Natural killer cell (primary cell): ENCODE measurements at regions not wholly inside any gene's neighbourhood (a gene's known extent, or its start where the extent isn't known, plus 50 kb on each side); places are given as distances from the start of the nearest gene placed in this dataset.

Experiments
- ATAC-seq, 3 donors: fragments of 150-1000 bp in 2 of 3; fragments of 200-7000 bp in 1 of 3; cut with Tn5 transposase; 1 replicate in 1 of 3; 2 replicates in 2 of 3; pipeline ENCODE4 v1.10.0; 2021; ENCODE audit warnings: mild to moderate bottlenecking in 2 of 3, moderate library complexity in 2 of 3
- DNase-seq, 2 donors: peaks; one replicate each; pipeline versions ENCODE4 v3.0.0 to v3.0.0-alpha.2; 2013 to 2021; ENCODE audit warnings: mixed read lengths in 1 of 2
- H3K27ac ChIP-seq: one replicate; pipeline ENCODE4 v1.5.1; 2013; ENCODE audit warnings: mild to moderate bottlenecking, low read length
- H3K27me3 ChIP-seq: one replicate; pipeline ENCODE4 v1.6.1; 2013; ENCODE audit warnings: low read length; ENCODE audit not compliant: control insufficient read depth, insufficient read depth
- H3K36me3 ChIP-seq: one replicate; pipeline ENCODE4 v1.6.1; 2013; ENCODE audit warnings: low read length; ENCODE audit not compliant: control insufficient read depth, insufficient read depth
- H3K4me1 ChIP-seq: one replicate; pipeline ENCODE4 v1.6.1; 2013; ENCODE audit warnings: low read length; ENCODE audit not compliant: control insufficient read depth, insufficient read depth
- H3K4me3 ChIP-seq: one replicate; pipeline ENCODE4 v1.5.1; 2013; ENCODE audit warnings: low read length
- H3K9me3 ChIP-seq: one replicate; pipeline ENCODE4 v1.6.1; 2013; ENCODE audit warnings: low read length; ENCODE audit not compliant: control insufficient read depth, insufficient read depth
- H3K27ac Mint-ChIP-seq, 2 donors: one replicate each; pipeline ENCODE4 v1.8.0; 2022; ENCODE audit warnings: mild to moderate bottlenecking in 2 of 2, mixed read lengths in 2 of 2, moderate library complexity in 1 of 2
- H3K27me3 Mint-ChIP-seq, 2 donors: one replicate each; pipeline ENCODE4 v1.8.0; 2022; ENCODE audit warnings: low read depth in 2 of 2, mixed read lengths in 2 of 2
- H3K36me3 Mint-ChIP-seq: one replicate; pipeline ENCODE4 v1.8.0; 2022; ENCODE audit warnings: mixed read lengths
- H3K4me1 Mint-ChIP-seq, 2 donors: one replicate each; pipeline ENCODE4 v1.8.0; 2022; ENCODE audit warnings: mixed read lengths in 2 of 2
- H3K4me3 Mint-ChIP-seq: one replicate; pipeline ENCODE4 v1.8.0; 2022; ENCODE audit warnings: mild to moderate bottlenecking, moderate library complexity, mixed read lengths
- H3K9me3 Mint-ChIP-seq, 2 donors: one replicate each; pipeline ENCODE4 v1.8.0; 2022; ENCODE audit warnings: mixed read lengths in 2 of 2
- WGBS: methylation state at CpG from one replicate; pipeline ENCODE4 v1.1.7; 2013; ENCODE audit warnings: missing lambda C conversion rate; ENCODE audit not compliant: insufficient coverage; 5-methylcytosine and 5-hydroxymethylcytosine counted together
- intact Hi-C: fragments of 100-400 bp; cut with micrococcal nuclease; formaldehyde crosslinking; loops from one replicate; pipeline ENCODE4 v1.14.2; 2022
- TF ChIP-seq, protein P1 (sequence below): fragments of 200-600 bp; IDR thresholded peaks from one replicate; pipeline ENCODE4 v1.8.0; 2022; ENCODE audit warnings: antibody characterized with exemption

DNA sequence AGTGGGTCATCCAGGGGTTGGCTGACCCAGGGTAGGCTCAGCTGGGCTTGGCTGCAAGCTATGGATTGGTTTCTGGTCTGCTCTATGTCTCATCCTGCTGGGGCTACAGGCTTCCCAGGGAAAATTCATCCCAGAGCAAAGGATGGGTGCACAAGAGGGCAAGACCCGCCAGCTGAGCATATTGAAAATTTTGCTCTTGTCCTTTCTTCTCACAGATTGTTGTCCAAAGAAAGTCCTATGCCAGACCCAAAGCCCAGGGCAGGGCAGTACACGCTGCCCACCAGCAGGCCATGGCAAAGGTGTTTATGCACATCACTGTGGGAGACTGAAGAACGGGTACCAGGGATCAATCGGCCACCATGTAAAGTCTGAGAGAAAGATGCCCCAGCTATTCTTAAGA lies 95.3 kb upstream of the PARP11 start:
- H3K27me3 ChIP-seq: no peaks in the 10 kb centered on the region
- 88% methylated on average over 4 of the region's 4 CpGs for WGBS
- ATAC-seq (no peak), DNase-seq (no peak)
- H3K27ac Mint-ChIP-seq: no peak overlapping the region
- peaks cover 0 to 5% of the 10 kb centered on the region in 2 donors for H3K27me3 Mint-ChIP-seq
- no peak overlapping the region for H3K27ac ChIP-seq
- H3K4me1 Mint-ChIP-seq: peaks cover 7 to 8% of the 10 kb centered on the region in 2 donors
- no peaks in the 10 kb centered on the region for H3K9me3 ChIP-seq
- TF ChIP-seq, protein P1, sequence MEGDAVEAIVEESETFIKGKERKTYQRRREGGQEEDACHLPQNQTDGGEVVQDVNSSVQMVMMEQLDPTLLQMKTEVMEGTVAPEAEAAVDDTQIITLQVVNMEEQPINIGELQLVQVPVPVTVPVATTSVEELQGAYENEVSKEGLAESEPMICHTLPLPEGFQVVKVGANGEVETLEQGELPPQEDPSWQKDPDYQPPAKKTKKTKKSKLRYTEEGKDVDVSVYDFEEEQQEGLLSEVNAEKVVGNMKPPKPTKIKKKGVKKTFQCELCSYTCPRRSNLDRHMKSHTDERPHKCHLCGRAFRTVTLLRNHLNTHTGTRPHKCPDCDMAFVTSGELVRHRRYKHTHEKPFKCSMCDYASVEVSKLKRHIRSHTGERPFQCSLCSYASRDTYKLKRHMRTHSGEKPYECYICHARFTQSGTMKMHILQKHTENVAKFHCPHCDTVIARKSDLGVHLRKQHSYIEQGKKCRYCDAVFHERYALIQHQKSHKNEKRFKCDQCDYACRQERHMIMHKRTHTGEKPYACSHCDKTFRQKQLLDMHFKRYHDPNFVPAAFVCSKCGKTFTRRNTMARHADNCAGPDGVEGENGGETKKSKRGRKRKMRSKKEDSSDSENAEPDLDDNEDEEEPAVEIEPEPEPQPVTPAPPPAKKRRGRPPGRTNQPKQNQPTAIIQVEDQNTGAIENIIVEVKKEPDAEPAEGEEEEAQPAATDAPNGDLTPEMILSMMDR: no peak
- H3K9me3 Mint-ChIP-seq: no peaks in the 10 kb centered on the region
- H3K4me1 ChIP-seq: peaks cover 4% of the 10 kb centered on the region
- intact Hi-C loops: no loop called here
- H3K4me3 ChIP-seq: no peak overlapping the region
- no peaks in the 10 kb centered on the region for H3K36me3 Mint-ChIP-seq
- no peak overlapping the region for H3K4me3 Mint-ChIP-seq
- no peaks in the 10 kb centered on the region for H3K36me3 ChIP-seq

DNA sequence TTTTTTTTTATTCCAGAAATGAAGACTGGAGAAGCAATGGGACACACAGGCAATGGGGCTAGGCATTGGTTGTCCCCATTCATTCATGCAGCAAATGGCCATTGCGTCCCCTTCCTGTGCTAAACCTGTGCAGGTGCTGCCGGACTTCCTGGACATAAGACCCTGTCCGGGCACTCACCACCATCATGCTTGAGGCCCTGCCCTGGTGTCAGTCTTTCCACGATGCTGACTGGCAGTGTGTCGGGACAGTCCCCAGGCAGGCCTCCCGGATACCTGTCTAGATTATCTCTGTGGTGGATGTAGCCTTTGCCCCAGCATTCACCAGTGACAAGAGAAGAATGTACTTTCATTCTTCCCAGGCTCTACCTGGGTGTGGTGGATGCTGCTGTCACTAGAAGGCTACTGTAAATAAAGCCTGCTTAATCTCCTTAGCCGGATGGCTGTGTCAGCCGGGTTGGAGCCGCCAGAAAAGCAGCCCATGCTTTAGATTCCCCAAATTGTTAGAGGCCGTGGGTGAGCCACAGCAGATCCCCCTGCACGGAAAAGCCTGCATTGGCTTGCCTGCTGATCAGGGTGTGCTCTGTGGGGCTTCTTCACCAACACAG lies 94.5 kb upstream of the PARP11 start:
- no peaks in the 10 kb centered on the region for H3K9me3 Mint-ChIP-seq
- H3K27ac Mint-ChIP-seq: no peak overlapping the region
- DNase-seq (no peak), ATAC-seq (no peak)
- H3K27me3 Mint-ChIP-seq: peaks cover 0 to 2% of the 10 kb centered on the region in 2 donors
- no peaks in the 10 kb centered on the region for H3K27me3 ChIP-seq
- peaks cover 3% of the 10 kb centered on the region for H3K4me1 ChIP-seq
- no peak overlapping the region for H3K27ac ChIP-seq
- H3K36me3 ChIP-seq: no peaks in the 10 kb centered on the region
- TF ChIP-seq, protein P1: no peak
- H3K4me3 Mint-ChIP-seq: no peak overlapping the region
- H3K4me3 ChIP-seq: no peak overlapping the region
- WGBS: 91% methylated on average over 11 of the region's 11 CpGs
- no peaks in the 10 kb centered on the region for H3K9me3 ChIP-seq
- intact Hi-C loops: no loop called here
- peaks cover 6 to 9% of the 10 kb centered on the region in 2 donors for H3K4me1 Mint-ChIP-seq
- no peaks in the 10 kb centered on the region for H3K36me3 Mint-ChIP-seq

DNA sequence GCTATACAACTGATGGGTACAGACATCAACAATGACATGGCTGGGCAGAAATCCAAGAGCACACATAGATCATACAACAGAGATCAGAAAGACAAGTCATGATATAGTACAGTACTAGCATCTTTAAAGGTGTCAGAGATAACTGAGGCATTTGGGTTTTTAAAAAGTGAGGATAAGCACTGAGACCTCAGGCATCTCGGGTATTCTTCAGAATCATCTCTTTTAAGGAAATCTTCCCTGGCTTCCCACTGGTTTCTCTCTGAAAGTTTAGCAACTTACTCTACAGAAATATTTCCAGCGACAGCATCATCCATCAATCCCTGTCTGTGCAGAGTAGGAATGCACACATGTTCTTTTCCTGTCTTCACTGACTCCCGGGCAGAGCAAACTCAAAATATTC lies 93.2 kb upstream of the PARP11 start:
- Histone ChIP-seq H3K27me3 (no peaks in the 10 kb centered on the region), H3K9me3 (no peaks in the 10 kb centered on the region), H3K27ac (no peak overlapping the region), H3K4me1 (no peaks in the 10 kb centered on the region), H3K36me3 (no peaks in the 10 kb centered on the region), H3K4me3 (no peak overlapping the region)
- Mint-ChIP-seq H3K4me1 (peaks cover 0 to 5% of the 10 kb centered on the region in 2 donors), H3K36me3 (no peaks in the 10 kb centered on the region), H3K9me3 (no peaks in the 10 kb centered on the region), H3K27me3 (peaks cover 0 to 2% of the 10 kb centered on the region in 2 donors), H3K4me3 (no peak overlapping the region), H3K27ac (no peak overlapping the region)
- TF ChIP-seq, protein P1: no peak
- DNase-seq (no peak), ATAC-seq (no peak)
- WGBS: 91% methylated on average over 3 of the region's 3 CpGs
- intact Hi-C loops: no loop called here

DNA sequence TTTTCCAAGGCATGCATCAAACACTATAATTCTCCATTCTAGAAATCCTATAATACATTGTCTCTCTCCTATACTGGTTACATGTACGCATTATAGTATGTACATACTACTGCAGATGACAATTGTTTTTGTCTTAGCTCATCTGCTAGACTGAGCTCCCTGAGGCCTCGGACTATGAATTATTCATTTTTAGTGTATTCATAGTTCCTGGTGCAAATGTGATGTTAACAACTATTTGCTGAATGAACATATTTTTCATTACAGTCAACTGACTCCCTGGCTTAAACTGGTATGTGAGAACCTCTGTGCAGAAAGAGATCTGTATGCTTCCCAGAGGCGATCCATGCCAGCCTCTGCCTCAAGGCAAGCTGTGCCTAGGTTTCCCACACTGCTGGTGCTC lies 91.8 kb upstream of the PARP11 start:
- Histone ChIP-seq H3K4me1 (no peaks in the 10 kb centered on the region), H3K27ac (no peak overlapping the region), H3K9me3 (no peaks in the 10 kb centered on the region), H3K36me3 (no peaks in the 10 kb centered on the region), H3K27me3 (no peaks in the 10 kb centered on the region), H3K4me3 (no peak overlapping the region)
- Mint-ChIP-seq H3K36me3 (no peaks in the 10 kb centered on the region), H3K27ac (no peak overlapping the region), H3K4me3 (no peak overlapping the region), H3K4me1 (peaks cover 0 to 5% of the 10 kb centered on the region in 2 donors), H3K27me3 (peaks cover 5 to 6% of the 10 kb centered on the region in 2 donors), H3K9me3 (no peaks in the 10 kb centered on the region)
- intact Hi-C loops: no loop called here
- 94% methylated on average over 3 of the region's 3 CpGs for WGBS
- ATAC-seq: no peak
- DNase-seq: no peak
- TF ChIP-seq, protein P1: no peak
